Omental fat pad (tissue), 3 donors: ENCODE measurements at regions not wholly inside any gene's neighbourhood (a gene's known extent, or its start where the extent isn't known, plus 50 kb on each side); places are given as distances from the start of the nearest gene placed in this dataset.

Experiments used
- ATAC-seq: fragments of 150-250 bp; one replicate; pipeline ENCODE4 v1.9.1; 2016; ENCODE audit warnings: mild to moderate bottlenecking, moderate library complexity; ENCODE audit not compliant: low FRiP score
- DNase-seq: peaks from one replicate; pipeline ENCODE4 v3.0.0-alpha.2; 2019; ENCODE audit warnings: low spot score
- TF ChIP-seq, protein P1 (sequence below), 3 donors: fragments of 450-650 bp; IDR thresholded peaks; one replicate each; pipeline ENCODE4 v1.5.1; 2016 to 2017; ENCODE audit warnings: antibody characterized with exemption in 3 of 3, mild to moderate bottlenecking in 3 of 3, moderate library complexity in 2 of 3

- DNase-seq (no peak), ATAC-seq (no peak)
- TF ChIP-seq, protein P1, sequence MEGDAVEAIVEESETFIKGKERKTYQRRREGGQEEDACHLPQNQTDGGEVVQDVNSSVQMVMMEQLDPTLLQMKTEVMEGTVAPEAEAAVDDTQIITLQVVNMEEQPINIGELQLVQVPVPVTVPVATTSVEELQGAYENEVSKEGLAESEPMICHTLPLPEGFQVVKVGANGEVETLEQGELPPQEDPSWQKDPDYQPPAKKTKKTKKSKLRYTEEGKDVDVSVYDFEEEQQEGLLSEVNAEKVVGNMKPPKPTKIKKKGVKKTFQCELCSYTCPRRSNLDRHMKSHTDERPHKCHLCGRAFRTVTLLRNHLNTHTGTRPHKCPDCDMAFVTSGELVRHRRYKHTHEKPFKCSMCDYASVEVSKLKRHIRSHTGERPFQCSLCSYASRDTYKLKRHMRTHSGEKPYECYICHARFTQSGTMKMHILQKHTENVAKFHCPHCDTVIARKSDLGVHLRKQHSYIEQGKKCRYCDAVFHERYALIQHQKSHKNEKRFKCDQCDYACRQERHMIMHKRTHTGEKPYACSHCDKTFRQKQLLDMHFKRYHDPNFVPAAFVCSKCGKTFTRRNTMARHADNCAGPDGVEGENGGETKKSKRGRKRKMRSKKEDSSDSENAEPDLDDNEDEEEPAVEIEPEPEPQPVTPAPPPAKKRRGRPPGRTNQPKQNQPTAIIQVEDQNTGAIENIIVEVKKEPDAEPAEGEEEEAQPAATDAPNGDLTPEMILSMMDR (IDR thresholded peaks at IDR 0.05), result no peak
These were observed 347.2 kb upstream of the ADAMTS5 start for GRCh38 chr21:27314131-27314530.

DNA sequence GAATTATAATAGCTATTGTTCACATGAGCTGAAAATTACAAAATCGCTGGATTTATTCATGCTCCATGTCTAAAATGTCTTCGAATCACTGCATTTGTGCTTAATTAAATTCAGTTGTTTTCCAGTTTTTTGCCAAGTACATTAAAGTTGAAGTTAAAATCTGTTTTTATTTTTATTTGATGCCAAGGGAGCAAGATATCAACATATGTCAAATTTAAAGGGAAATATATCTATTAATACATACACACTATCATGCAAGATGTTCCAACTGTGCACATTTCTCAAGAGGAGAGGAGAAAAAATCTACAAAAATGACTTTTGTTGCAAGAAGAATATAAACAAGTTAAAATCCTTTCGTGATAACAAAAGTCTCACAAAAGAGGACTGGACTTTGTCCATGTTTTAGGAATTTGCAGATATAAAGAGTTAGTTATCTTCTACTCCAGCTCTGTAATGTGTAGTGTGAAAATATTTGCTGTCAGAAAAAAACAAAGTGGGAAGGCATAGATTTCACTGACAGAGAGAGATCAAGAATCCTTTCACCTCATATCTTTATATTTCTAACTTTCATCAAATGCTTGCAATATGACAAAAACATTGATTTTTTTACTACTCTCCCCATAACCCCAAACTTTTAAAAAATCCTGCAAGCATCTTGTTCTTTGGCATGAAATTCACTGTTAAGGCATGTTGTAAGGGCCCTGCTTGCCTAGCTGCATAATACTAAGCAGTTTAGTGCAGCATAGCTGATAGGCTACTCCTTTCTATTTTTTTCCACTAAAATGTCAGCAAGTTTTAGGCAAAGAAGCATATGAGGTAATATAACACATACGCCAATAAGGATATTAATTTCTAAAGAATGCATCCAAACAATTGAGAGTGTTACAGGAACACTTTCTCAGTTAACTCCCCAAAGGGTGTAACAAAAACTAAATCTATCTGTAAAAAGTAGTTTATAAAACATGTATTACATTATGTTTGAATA lies 340.2 kb upstream of the ADAMTS5 start:
- ATAC-seq (peak; percentile 68), DNase-seq (no peak)
- TF ChIP-seq, protein P1 (IDR thresholded peaks at IDR 0.05), result no peak

- TF ChIP-seq, protein P1 (IDR thresholded peaks at IDR 0.05), result no peak
- ATAC-seq, result no peak
- DNase-seq, result no peak
These were observed 339.3 kb upstream of the ADAMTS5 start for GRCh38 chr21:27306206-27306605.

DNA sequence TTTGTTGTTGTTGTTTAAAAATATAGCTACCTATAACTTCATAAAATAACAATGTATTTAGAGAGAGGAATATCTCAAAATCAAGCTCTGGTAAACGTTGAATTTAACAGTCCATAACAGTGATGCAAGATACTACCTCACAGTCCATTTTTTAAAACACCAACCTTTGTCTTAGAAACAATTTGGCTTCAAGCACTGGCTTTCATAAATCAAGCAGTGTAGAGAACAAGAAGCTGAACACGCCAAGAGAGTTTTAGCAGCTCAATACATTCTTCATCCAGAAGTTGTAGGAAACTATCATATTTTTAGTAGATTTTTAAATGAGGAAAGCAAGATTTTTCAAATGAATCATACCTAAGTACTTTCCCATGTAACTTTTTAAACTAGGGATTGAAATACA lies 334.3 kb upstream of the ADAMTS5 start:
- ATAC-seq (peak; percentile 74), DNase-seq (no peak)
- TF ChIP-seq, protein P1 (IDR thresholded peaks at IDR 0.05), result no peak

GRCh38 chr21:27300770-27301169 lies 333.9 kb upstream of the ADAMTS5 start:
- peak; percentile 14 for ATAC-seq
- DNase-seq, result no peak
- TF ChIP-seq, protein P1 (IDR thresholded peaks at IDR 0.05), result no peak

DNA sequence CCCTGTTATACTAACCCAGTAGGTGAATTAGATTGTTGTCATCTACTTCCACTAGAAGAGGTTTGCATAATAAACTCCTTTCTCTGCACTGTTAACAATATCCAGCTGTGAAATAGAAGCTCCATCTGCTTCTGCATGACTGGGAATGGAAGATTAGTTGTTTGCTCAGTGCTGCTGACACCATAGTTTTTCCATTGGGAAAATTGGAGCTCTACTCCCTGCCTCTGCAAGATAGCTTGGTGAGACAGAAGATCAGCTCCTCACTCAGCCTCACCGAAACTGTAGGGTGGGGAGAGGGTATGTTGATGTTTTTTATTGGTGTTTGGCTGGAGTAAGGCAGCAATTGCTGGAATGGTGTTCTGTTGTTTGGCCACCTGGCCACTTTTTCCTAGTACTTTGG lies 331.6 kb upstream of the ADAMTS5 start:
- no peak for ATAC-seq
- TF ChIP-seq, protein P1 (IDR thresholded peaks at IDR 0.05), result no peak
- DNase-seq, result no peak

DNA sequence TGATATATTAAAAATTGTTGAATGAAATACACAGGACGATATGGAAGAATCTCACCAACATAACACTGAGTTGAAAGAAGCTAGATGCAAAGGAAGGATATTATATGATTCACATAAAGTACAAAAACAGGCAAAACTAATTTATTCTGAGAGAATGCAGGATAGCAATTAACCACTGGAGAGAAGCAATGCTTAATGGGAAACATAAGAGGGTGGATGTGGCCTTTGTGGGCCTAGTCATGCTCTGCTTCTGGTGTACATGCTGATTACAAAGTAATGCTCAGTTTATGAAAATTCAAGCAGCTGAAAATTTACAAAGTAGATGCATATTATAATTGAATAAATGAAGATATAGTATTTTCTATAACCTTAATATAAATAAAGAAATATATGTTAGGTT lies 326.4 kb upstream of the ADAMTS5 start:
- DNase-seq (no peak), ATAC-seq (no peak)
- TF ChIP-seq, protein P1 (IDR thresholded peaks at IDR 0.05), result no peak
